GM19238 (cell line): ENCODE measurements at regions not wholly inside any gene's neighbourhood (a gene's known extent, or its start where the extent isn't known, plus 50 kb on each side); places are given as distances from the start of the nearest gene placed in this dataset.
"Not testable (repeated sequence)": the region's sequence is repeated elsewhere in the genome, so short reads cannot be mapped to it uniquely, and the experiment has no call there.

Source experiments
- DNase-seq: peaks from one replicate; pipeline ENCODE4 v3.0.0; 2011; ENCODE audit warnings: low spot score; ENCODE audit not compliant: insufficient read length

DNA sequence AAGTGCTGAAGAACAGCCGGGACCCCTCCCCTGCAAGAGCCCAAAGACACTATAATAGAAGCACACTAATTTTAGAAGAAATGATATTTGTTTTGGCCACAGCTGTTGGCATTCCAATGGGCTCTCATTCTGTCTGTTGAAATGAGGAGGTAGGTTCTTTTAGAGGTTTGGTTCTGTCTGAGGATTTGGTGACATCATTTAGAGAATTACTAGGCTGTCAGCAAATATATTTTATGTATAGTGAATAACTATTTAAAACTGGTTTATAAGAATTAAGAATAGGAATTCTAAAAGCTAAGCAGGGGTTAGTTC lies 200.7 kb upstream of the SLC38A2 start:
- no peak for DNase-seq

DNA sequence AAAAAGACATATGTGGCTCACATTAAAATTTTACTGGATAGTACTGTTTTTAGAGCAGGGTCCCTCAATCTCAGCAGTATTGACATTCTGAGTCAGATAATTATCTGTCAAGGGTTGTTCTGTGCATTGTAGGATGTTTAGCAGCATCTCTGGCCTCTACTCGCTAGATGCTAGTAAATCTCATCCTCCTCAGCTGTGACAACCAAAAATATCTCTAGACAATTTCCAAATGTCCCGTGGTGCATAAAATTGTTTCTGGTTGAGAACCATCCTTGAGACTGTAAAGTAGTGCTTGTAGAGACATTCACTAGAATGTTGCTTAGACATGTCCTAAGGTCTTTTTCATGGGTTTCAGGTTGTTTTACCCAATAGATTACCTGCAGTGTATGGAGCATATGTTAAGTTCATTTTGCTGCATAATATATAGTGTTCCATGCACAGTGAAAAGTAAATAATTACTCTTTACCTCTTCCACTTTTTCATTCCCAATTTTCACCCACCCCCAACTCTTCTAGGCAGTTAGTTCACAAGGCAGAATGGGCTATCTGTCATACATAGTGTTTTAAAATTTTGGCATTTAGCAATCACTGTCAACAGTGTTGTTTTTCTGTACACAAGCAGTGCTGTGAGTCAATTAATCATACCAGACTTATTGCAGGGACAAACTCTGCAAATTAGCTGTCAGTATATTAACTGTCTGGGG lies 200.2 kb upstream of the SLC38A2 start:
- no peak for DNase-seq

DNA sequence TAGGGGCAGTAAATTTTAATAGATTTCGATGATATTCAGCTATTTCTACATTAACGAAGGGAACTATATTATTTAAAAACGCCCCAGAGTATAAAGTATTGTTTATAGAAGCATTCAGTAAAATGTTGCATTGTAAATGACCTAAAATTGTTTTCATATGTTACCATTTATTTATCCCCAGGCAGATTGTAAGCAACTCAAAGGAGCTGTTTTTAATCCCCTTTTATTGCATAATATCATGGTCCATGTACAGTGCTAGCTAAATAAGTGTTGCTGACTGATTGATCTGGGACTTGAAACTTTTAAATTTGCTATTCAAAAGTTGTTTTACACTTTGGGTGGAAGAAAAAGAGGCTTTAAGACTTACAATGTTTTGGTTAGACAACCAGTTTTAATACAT lies 199.0 kb upstream of the SLC38A2 start:
- DNase-seq = no peak

DNA sequence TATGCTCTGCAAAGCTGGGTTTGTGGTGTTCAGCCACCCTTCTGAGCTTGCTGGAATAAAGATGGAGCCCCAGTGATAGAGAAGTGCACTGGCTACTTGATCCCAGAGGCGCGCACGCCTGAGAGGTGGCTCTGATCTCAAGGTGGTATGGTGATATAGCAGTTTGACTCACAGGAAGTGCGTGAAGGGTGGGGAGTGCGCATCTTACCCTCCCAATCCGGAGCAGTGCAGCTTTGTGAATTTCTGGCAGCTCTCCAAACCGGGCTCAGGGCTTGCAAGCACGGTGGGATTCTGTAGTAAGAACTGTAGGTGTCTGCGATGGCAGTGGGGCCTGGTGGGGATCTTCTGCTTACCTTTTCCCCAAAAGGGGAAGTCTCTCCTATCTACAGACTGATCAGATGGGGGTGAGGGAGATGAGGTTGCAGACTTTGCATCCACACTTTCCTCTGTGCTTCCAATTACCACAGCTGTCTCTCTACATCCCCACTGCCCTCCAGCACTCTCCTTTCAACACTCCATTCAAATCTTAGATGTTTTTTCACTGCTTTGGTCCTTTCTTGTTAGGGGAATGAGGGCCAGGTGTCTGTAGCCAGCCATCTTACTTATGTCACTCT lies 197.4 kb upstream of the SLC38A2 start:
- no peak for DNase-seq

DNA sequence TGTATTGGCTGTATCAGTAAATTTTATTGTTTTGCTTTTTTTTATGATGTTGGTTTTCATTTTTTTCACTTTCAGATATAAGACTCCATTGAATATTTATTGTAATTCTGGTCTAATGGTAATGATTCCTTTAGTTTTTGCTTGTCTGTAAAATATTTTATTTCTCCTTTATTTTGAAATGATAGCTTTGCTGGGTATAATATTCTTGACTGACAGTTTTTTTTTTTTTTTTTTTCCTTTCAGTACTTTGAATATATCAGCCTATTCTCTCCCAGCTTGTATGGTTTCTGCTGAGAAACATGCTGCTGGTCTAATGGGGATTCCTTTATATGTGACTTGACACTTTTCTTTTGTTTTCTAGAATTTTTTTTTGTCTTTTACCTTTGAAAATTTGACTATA lies 195.1 kb upstream of the SLC38A2 start:
- DNase-seq = no peak

GRCh38 chr12:46562625-46563225 lies 190.2 kb upstream of the SLC38A2 start:
- DNase-seq = no peak

DNA sequence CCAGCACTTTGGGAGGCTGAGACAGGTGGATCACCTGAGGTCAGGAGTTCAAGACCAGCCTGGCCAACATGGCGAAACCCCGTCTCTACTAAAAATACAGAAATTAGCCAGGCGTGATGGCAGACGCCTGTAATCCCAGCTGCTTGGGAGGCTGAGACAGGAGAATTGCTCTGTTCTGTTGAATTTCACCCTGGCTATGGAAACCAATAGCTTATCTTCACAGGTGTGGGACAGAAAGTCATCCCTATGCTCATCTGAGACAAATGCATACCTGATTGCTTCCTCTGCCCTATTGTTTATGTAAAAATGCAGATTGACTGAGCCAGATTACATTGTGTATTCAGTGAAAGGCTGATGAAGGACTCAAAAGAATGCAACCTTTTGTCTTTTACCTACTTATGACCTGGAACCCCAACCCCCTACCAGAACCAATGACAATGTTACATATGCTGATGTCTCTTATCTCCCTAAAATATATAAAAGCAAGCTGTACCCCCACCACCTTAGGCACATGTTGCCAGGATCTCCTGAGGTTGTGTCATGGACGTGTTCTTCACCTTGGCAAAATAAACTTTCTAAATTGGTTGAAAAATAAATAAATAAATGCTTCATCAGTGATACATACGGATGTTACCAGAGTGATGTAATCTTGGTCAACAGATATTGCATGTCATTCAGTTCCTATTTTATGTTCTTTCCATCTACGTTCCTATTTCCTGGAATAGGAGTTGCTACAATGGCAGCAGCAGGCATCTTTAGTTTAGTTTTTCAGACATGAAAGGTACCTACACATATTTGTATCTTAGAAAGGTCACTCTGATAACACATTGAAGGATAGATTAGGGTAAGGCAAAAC lies 189.4 kb upstream of the SLC38A2 start:
- DNase-seq = not testable (repeated sequence)

DNA sequence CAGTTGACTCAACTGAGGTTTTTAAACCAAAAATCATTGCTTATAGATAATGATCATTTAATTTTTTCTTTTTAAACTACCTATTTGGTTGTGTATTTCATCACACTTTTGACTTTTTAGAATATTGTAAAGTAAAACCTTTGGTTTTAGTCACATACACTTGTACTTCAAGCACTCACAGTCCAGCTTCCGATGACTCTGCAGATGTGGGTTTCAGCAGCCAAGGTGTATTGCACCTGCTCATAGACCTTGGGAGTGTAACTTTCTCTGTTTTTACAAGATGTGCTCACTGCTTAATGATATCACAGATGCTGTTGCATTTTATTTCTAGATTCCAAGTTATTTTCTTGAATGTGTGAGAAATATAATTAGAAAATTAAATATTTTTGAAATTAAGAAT lies 188.3 kb upstream of the SLC38A2 start:
- no peak for DNase-seq

GRCh38 chr12:46560089-46560488 lies 187.5 kb upstream of the SLC38A2 start:
- DNase-seq = no peak

GRCh38 chr12:46559311-46559710 lies 186.7 kb upstream of the SLC38A2 start:
- DNase-seq = no peak

GRCh38 chr12:46558677-46559076 lies 186.1 kb upstream of the SLC38A2 start:
- no peak for DNase-seq

GRCh38 chr12:46557539-46558373 lies 185.2 kb upstream of the SLC38A2 start:
- DNase-seq = no peak

- DNase-seq = no peak
Observed at GRCh38 chr12:46556819-46557524, 184.4 kb upstream of the SLC38A2 start.

- DNase-seq = no peak
Observed at GRCh38 chr12:46556105-46556559, 183.6 kb upstream of the SLC38A2 start.

DNA sequence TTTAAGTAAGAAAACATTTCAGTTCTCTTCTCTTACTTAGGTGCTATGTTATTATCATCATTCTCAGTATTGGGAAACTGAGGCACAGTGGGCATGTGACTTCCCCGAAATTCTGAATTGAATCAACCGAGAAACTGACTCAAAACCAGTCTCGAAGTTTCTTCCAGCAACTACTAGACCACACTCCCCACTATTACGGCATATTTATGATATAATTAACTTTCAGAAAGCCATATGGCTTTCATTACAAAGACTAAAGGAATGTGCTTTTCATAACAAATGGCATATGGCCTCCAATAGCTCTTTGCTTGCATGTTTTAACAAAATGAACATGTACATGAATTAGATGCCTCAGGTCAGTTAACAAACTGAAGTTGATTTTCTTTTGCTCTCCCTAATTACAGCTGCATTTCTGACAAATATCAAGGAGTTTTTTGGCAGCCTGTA lies 182.9 kb upstream of the SLC38A2 start:
- DNase-seq = no peak

- DNase-seq = no peak
Observed at GRCh38 chr12:46554460-46554859, 181.9 kb upstream of the SLC38A2 start.

DNA sequence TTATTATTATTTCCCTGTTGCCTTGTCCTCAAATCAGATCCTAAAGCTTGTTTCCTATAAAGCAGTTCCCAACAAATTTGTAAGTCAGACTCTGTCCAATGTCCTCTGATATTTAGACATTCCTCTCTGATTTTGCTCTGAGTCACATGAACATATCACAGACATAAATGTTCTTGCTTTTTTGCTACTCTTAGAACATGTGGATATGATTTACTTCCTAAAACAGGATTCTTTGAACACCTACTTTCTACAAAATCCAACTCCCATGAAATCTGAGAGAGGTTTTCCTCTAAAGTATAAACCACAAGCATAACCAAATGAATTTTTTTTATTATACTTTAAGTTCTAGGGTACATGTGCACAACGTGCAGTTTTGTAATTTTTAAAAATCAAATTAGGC lies 181.3 kb upstream of the SLC38A2 start:
- no peak for DNase-seq

- DNase-seq = no peak
Observed at GRCh38 chr12:46553266-46553665, 180.7 kb upstream of the SLC38A2 start.

GRCh38 chr12:46550266-46550879 lies 177.8 kb upstream of the SLC38A2 start:
- no peak for DNase-seq
